Suppressor macrophage treated with lipopolysaccharide for 4 hours (primary cell): ENCODE measurements at regions not wholly inside any gene's neighbourhood (a gene's known extent, or its start where the extent isn't known, plus 50 kb on each side); places are given as distances from the start of the nearest gene placed in this dataset.

Experiments used
- DNase-seq: peaks from one replicate; pipeline ENCODE4 v3.0.0-alpha.2; 2020

DNA sequence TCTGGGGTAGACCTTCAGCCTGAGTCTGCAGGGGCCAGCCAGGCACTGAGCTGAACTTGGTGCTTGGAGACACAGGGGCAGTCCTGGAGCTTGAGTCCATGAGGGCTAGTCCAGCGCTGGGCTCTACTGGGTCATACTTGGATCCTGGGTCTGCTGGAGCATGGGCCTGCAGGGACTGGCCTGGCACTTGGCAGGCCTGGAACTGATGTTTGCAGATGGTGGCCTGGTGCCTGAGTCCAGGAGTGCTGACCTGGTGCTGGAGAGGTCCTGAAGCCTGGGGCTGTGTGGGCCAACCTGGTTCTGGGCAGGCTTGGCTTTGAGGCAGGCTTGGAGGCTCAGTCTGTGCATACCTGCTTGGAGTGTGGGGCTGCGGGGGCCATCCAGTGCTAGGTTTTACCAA is 143.4 kb upstream of the DSCAM start:
- no peak for DNase-seq

DNA sequence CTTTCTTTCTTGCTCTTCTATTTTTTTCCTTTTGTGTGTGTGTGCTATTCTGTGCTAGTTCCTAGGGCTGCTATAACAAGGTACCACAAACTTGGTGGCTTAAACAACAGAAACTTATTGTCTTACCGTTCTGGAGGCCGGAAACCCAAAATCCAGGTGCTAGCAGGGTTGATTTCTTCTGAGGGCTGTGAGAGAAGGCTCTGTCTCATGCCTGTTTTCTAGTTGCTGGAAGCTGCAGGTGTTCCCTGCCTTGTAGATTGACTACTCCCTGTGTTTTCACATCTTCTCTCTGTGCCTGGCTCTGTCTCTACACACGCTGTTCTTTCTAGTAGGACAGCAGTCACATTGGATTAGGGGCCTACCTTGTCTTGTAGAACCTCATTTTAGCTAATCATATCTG is 150.9 kb upstream of the DSCAM start:
- DNase-seq: no peak

DNA sequence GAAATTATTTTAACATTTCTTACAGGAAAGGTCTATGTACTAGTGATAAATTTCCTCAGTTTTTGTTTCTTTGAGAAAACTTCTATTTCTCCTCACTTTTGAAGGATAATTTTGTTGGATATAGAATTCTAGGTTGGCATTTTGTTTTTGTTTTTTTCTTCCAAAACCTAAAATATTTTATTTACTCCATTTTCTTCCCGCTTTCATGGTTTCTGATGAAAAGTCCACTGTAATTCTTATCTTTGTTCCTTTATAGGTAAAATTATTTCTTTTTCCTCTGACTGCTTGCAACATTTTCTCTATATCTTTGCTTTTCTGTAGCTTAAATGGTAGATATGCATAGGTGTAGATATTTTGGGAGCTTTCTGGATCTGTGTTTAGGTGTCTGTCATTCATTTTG is 153.9 kb upstream of the DSCAM start:
- no peak for DNase-seq

DNA sequence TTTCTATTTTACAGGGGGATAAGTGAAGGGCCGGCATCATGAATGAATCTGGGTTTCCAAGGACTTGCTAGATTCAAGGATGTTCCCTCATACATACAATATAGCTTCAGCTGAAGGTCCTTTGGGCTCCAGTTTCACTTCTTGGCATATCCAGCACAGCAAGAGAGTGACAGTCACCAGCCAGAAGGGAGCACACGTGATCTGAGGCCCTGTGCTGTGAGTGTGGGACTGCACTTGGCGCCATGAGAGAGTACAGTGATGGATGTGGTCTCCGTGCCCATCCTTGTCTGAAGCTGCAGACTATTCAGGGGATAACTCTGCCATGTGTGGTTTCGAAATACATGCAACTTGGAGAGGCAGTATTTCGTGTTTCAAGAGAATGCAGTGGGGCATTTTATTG is 159.7 kb upstream of the DSCAM start:
- DNase-seq: no peak

DNA sequence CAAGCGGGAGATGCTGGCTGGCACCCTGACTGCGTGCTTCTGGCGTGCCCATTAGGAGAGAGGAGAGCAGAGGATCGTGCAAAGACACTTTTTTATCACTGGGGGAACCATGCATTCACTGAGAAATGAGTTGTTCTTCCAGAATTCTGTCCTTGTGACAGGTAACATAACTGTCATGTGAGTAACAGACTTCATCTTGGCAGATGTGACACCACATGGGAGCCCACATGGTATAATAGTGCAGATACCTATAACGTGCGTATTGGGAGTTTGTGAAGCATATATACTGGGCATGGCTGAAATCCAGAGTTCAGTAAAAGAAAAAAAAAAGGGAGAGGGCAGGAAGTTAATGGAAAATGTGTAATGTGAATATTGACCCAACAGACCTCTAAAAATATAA is 159.6 kb upstream of the BACE2 start:
- DNase-seq: no peak

DNA sequence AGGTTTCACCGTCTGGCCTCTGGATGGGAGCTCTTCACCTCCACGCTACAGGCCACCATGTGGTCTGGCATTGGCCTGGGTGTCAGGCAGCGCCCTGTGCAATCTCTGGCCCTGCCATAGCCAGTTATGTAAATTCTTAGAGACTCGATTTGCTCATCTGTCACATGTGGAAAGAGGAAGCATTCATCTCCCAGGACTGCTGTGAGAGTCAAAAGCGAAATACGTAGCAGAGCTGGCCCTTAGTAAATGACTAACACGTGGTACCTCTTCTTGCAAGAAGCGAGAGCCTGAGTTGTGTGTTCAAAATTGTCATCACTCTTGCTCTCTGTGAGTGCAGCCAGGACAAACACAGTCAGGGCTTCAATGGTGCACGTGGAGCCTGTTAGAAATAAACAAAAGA is 159.0 kb upstream of the BACE2 start:
- peak; percentile 23 for DNase-seq

DNA sequence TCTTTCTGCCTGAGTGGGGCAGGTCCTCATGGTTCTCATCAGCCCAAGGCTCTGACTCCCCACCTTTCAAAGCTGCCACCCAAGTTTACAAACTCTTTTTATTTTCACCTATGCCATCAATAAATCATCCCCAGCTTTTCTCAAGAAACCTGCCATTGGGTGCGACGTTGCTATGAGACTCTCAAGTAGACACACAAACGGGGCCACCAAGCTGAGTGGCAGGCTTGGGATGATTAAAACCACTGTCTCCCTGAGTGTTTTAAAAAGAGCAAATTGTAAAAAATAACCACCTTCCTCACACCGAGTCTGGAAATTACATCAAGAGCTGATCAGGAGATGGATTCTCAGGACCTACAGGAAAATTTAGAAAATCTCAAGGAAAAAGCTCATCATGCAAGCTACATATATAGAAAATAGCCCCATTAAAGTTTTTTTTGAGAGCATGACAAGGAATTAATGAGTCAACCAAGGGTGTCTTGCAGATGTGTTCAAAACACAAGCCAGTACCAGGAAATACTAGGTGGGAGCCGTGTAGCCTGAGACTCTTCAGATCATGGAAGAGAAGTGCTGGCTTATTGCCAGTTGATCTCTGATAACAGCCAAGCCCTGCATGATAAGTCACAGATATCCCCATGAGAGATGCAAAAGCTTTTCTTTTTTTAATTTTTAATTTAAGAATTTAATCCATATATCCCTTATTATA is 158.4 kb upstream of the BACE2 start:
- DNase-seq: no peak

DNA sequence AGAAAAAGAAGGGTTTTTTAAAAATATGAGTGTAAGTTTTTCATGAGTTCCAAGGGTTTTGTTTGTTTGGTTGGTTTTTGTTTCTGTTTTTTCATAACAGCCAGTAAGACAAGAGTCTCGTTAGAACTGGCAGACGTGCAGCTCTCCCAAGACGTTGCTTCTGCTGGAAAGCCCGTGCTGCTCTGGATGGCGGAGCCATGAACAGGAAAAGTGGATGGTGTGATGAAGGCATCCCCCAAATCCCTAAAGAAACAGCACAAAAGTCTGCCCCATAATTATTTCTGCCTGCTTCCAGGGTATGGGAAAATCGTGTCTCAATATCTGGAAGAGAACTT is 157.9 kb upstream of the BACE2 start:
- DNase-seq: no peak

DNA sequence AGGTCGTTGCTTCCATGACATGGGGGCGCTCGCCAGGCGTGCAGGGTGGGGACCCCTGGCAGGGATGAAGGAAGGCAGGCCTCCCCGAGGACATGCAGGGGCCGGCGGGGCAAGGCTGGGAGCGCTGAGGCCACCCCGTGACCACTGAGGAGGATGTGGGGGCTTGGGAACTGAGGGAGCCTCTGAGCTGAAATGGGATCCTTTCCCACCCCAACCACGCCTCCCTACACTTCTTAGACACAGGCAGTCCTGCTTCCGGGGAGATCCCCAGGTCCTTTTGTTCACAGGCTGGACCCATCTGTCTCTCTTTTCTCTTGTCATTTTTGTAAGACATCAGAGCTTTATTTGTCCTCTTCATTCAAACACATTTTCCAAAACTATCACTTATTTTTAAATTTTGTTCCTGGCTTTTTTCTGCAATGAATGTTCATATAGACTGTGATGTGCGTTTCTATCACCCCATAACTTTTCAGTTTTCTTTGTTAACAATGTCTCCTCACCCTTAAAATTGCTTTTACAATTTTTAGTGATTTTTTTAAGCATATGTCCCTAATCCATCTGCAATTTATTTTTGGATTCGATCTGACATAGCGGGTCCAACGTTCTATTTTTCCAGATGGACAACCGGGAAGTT is 156.7 kb upstream of the BACE2 start:
- no peak for DNase-seq

DNA sequence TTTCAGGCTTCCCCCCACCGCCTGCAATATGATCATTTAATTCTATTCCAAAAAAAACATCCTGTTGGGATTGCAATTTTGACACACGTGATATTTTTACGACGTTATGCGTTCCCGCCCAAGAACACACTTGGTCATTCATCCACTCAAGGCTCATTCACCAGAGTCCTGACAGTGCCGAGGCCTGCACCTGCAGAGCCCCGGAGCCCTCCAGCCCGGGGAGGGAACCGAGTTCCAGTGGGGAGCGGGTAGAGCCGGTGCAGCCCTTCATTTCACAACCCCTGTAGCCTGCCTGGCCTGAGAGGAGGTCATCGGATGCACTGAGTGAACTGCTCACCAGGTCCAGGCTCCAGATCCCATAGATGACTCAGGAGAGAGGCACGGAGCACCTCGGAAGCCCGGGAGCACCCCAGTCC is 156.0 kb upstream of the BACE2 start:
- DNase-seq: no peak

DNA sequence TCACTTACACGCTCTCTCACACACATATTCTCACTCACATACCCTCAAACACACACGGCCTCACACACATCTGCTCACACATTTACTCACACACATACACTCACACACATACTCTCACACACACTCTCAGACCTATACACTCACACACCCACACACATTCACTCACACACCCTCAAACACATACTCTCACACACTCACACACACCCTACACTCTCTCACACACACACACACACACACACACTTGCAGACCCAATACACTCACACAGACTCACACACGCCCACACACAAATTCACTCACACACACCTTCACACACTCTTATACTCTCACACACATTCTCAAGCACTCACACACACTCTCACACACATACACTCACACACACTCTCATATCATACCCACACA is 155.5 kb upstream of the BACE2 start:
- no peak for DNase-seq

DNA sequence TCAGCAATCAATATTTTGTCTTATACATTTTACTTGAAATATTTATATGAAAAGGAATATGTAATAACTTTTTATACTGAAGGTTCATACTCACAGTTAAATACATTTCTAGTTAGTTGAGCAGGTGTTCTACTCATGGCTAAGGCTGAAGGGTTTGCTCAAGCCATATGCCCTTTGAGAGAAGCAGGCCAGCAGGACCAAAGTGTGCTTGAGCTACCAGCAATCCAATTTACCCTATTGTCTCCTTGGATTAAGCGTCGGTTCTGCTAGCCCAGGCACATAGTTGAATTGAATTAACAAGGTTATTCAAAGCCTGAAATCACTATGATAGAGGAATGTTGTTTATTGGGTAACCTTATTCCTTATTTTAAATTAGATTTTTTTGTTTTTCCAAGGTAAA is 151.5 kb upstream of the BACE2 start:
- no peak for DNase-seq

DNA sequence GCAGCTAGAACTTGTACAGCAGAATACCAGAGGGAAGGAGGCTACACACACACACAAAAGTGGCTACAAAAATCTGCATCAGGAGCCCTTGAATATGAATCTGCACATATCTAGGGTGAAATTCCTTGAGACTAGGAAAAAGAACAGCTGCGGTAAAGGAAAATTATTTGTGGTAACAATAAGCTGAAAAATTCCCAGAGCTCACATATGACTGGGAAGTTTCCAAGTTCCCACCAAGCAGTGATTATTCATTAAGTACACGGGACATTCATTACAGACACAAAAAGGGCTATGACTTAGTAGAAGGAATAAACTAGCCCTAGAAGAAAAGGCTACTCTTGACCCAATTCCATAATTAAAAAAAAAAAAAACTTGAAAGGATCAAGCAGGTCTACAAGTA is 149.5 kb upstream of the BACE2 start:
- no peak for DNase-seq

DNA sequence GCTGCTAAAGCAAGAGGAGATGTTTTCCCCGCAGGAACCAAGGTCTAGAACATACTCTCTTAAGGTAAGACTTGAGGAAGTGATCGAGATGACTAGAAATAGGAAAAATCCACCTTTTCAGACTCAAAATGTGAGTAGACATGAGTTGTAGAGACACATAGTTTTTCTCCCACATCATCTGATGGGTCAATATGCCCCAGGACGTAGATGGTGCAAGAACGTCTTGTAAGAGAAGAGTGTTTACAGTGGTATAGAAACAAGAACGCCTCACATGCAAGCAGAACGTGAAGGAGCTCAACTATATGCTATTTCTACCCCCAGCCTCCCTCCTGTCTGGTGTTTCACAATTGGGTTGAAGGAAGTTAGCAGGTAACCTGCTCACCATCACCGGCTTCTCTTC is 144.0 kb upstream of the BACE2 start:
- no peak for DNase-seq

DNA sequence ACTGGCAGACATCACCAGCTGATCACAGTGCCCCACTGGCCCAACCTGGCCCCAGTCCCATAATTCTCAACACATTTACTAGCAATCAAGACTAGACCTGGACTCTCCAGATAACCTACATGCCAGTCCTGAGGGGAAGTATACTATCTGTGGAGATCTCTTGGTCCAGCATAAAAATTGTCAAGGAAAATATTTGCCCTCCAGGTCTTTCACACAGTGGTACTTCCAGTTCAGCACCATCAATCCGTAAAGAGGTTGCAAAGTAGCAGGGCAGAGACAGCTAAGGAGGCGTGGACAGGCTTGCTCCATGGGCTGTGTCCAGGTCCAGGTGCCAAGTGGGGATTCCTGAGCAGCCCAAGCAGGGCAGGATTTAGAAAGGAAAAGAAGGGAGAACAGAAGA is 143.6 kb upstream of the BACE2 start:
- DNase-seq: no peak

DNA sequence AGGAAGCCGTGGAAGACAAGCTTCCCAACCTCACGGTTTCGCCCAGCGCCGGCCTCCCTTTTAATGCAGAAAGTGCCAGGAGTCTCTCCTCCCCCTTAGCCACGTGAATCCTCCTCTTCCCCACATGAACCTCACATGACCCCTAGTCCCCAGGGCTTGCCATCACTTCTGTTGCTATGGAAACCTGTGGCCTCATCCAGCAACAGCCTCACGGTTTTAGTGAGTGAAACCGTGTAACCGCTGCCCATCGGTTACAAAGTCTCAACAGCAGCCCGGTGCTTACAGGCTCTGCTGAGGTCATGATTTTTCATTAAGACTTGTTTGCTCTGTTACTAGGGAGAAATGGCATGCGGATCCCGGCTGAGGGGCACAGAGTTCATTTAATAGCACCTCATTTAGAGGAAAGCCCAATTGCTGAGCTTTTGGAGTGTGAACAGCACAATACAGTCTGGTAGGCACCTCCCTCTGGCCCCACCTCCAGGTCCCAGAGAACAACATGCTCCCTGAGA is 143.2 kb upstream of the BACE2 start:
- DNase-seq: no peak

DNA sequence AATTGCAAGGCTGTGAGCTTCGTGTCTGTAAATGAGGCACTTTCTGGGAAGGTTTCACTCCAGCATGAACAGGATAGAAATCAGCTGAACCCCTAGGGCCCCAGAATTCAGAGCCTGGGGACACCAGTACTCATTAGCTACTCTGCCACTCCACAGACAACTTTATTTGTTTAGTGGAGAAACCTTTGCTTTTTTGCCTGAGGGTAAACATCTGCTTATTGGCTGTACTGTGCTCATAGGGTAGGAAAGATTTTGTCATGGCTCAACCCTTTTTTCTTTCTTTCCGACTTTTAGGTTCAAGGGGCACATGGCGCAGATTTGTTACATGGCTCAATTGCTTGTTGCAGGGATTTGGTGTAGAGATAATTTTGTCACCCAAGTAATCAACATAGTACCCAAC is 138.4 kb upstream of the BACE2 start:
- DNase-seq: no peak

DNA sequence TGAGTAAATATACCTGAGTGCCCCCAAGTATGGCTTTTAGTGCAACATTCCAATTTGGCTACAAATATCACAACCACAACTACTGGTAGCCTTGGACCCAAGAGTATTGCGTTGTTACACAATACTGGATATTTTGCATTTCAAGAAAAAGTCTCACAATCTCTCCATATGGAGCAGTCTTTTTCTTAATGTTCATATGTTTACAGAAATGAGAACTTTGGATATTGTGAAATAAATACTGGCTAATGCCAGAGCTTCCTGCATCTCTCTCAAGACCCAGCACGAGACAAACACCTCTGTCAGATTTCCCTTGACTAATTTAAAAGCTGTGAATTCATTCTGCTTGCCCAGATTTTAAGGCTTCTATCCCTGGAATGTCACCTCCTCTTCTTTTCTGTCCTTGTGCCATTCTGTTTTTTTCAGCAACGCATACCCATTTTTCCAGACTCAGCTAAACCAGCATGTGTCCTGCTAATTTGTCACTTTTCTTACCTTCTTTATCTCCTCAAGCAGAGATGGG is 136.2 kb upstream of the BACE2 start:
- no peak for DNase-seq

DNA sequence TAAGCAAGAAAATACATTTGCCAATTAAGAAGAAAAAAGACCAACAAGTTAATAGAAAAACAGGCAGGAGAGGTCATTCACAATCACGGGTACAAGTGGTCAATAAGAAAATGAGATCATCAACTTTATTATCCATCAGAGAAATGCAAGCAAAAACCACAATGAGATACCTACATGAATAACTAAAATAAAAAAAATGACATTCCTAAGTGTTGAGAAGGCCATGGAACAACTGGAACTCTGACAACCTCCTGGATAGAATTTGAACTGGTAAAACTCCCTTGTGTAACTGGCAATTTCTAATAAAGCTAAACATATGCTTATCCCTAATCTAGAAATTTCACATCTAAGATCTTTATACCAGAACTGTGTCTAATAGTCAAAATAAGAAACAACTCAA is 135.4 kb upstream of the BACE2 start:
- DNase-seq: no peak

DNA sequence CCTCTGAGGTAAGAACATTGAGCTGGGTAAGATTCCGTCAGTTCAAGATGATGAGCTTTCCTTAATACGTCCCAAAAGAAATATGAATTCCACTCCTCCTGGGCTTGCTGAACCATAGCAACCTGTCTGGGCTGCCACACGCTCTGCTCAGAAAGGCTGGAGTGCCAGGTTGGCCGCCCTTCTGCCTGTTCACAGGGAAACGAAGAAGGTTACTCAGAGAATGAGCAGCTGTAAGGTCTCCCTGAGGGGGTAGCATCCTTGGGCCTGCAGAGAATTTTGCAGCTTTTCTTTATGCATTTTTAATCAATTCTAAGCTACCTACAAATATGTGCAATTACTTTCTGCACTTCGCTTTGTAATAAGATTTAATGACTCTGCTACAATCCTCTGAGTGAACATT is 130.7 kb upstream of the BACE2 start:
- no peak for DNase-seq

DNA sequence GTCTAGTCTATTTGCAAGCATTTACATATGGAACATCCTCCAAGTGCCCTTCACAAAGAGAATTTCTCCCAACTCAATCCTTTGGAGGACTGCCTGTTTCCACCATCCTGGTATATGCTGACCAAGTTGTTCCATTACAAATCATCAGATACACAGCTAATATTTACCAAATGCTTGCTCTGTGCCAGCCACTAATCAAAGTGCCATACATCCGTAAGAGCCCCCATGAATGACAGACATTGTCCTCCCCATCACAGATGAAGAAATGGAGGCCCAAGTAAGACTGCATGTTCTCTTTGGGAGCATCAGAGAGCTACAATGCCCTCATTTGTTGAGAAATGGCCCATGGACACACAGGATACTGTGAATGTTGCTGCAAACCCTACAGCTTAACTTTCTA is 130.0 kb upstream of the BACE2 start:
- DNase-seq: no peak

DNA sequence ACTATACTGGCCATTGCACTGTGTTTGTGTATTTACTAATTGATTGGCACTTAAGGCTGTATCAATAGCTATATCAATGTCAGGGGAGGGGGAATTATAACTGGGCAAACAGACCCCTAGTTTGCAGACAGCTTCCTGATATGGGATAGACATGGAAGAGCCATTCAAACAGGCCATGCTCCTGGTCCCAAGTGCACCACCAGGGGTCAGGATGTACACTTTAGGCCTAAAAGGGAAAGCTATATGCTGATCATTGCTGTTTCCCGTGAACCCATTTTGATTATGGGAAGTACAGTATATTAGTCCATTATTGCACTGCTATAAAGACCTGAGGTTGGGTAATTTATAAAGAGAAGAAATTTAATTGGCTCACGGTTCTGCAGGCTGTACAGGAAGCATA is 124.9 kb upstream of the BACE2 start:
- peak; percentile 11 for DNase-seq

DNA sequence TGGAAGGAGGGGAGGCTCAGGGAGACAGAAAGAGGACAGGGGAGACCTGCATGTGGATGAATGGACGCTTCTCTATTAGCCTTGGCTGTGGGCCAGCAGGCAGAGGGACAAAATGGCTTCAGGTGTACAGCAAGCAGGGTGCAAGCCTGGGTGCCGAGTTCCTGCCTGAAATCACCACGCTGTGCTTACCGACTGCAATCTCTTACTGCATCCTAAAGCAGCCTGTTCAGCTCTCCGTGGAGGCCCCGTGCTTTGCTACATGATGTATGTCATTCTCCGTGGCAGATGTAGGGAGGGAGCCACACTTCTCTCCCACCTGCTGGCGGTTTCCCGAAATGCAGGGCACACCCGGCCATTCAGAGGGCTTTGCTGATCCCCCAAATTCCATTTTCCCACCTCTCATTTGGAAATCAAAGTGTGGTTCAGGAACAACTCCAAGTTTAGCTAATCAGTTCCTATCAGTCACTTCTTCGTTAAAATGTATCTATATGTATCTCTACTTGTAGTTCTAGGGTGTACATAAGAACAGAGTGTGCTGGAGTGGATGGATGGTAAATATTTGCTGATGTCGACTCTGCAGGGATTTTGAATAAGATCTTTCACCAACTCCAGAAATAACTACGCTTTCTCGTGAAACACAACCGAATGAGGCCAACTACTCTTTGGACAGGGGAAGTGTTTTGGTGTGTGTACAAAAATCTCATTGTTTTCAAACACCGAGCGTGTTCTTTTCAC is 122.3 kb upstream of the BACE2 start:
- DNase-seq: no peak

DNA sequence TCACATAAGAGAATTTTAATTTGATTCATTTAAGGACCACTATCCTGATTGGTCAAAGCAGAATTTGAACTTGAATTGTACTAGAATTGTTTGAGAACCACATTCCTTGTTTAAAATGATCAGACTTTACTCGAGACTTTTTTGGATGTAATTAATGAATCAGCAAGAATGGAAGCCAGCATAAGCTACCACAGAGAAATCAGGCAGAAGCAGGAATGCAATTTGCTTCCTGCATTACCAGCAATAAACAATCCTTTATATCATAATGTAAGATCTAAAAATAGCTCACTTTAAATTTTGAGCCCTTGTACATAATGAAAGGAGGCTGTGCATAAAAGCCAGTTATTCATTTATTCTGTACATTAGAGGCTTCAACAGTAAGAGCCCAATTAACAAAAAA is 119.8 kb upstream of the BACE2 start:
- no peak for DNase-seq
